WERI-Rb-1 (cell line): ENCODE measurements at regions not wholly inside any gene's neighbourhood (a gene's known extent, or its start where the extent isn't known, plus 50 kb on each side); places are given as distances from the start of the nearest gene placed in this dataset.

Experiments
- DNase-seq: peaks from one replicate; pipeline ENCODE4 v3.0.0-alpha.2; 2020
- H3K27ac ChIP-seq: fragments of 250-450 bp; sonication (Bioruptor Pico); 2 replicates; pipeline ENCODE4 v1.5.1; 2020; ENCODE audit warnings: mild to moderate bottlenecking, moderate library complexity
- H3K27me3 ChIP-seq: fragments of 250-450 bp; sonication (Bioruptor Pico); 2 replicates; pipeline ENCODE4 v1.5.1; 2021; ENCODE audit warnings: mild to moderate bottlenecking, low read depth, moderate library complexity; ENCODE audit not compliant: insufficient read depth, severe bottlenecking
- H3K36me3 ChIP-seq: fragments of 250-450 bp; sonication (Bioruptor Pico); 2 replicates; pipeline ENCODE4 v1.5.1; 2020; ENCODE audit warnings: mild to moderate bottlenecking, moderate library complexity
- H3K4me3 ChIP-seq: 2 replicates; pipeline ENCODE4 v1.5.1; 2011; ENCODE audit warnings: low read depth, mild to moderate bottlenecking, control low read depth, low read length
- H3K9me3 ChIP-seq: fragments of 250-450 bp; sonication (Bioruptor Pico); 2 replicates; pipeline ENCODE4 v1.5.1; 2021; ENCODE audit warnings: mild to moderate bottlenecking, moderate library complexity; ENCODE audit not compliant: severe bottlenecking
- CTCF ChIP-seq: IDR thresholded peaks from 2 replicates; pipeline ENCODE4 v1.5.1; 2011; ENCODE audit warnings: low read depth, mild to moderate bottlenecking, control low read depth, inconsistent platforms, low read length

GRCh38 chr12:14244876-14245669, 120.4 kb upstream of the ATF7IP start:
- H3K4me3 ChIP-seq, result no peak overlapping the region
- H3K36me3 ChIP-seq, result no peaks in the 10 kb centered on the region
- H3K27ac ChIP-seq, result no peak overlapping the region
- H3K27me3 ChIP-seq, result no peaks in the 10 kb centered on the region
- peak; percentile 30 for DNase-seq
- no peak for TF ChIP-seq CTCF
- peaks cover 23% of the 10 kb centered on the region for H3K9me3 ChIP-seq

GRCh38 chr12:14247166-14247565, 118.3 kb upstream of the ATF7IP start:
- H3K27me3 ChIP-seq, result no peaks in the 10 kb centered on the region
- H3K4me3 ChIP-seq, result no peak overlapping the region
- no peak for DNase-seq
- no peak overlapping the region for H3K27ac ChIP-seq
- no peak for TF ChIP-seq CTCF
- H3K9me3 ChIP-seq, result peaks cover 16% of the 10 kb centered on the region
- H3K36me3 ChIP-seq, result no peaks in the 10 kb centered on the region

GRCh38 chr12:14249368-14249767, 116.1 kb upstream of the ATF7IP start:
- Histone ChIP-seq H3K4me3 (no peak overlapping the region), H3K9me3 (peaks cover 5% of the 10 kb centered on the region), H3K27me3 (no peaks in the 10 kb centered on the region), H3K27ac (no peak overlapping the region), H3K36me3 (no peaks in the 10 kb centered on the region)
- no peak for TF ChIP-seq CTCF
- DNase-seq, result no peak

GRCh38 chr12:14252697-14253096, 112.8 kb upstream of the ATF7IP start:
- DNase-seq, result no peak
- Histone ChIP-seq H3K4me3 (no peak overlapping the region), H3K36me3 (no peaks in the 10 kb centered on the region), H3K9me3 (peaks cover 4% of the 10 kb centered on the region), H3K27ac (no peak overlapping the region), H3K27me3 (no peaks in the 10 kb centered on the region)
- TF ChIP-seq CTCF, result no peak

- peaks cover 10% of the 10 kb centered on the region for H3K9me3 ChIP-seq
- H3K36me3 ChIP-seq, result no peaks in the 10 kb centered on the region
- no peak for TF ChIP-seq CTCF
- H3K4me3 ChIP-seq, result no peak overlapping the region
- no peaks in the 10 kb centered on the region for H3K27me3 ChIP-seq
- DNase-seq, result no peak
- H3K27ac ChIP-seq, result no peak overlapping the region
These were observed 112.0 kb upstream of the ATF7IP start for GRCh38 chr12:14253496-14253895.

- H3K36me3 ChIP-seq, result no peaks in the 10 kb centered on the region
These were observed 110.7 kb upstream of the ATF7IP start for GRCh38 chr12:14254781-14255180.

More at GRCh38 chr12:14254781-14255180, 110.7 kb upstream of the ATF7IP start:
- Histone ChIP-seq H3K27me3 (no peaks in the 10 kb centered on the region), H3K27ac (no peak overlapping the region), H3K4me3 (no peak overlapping the region), H3K9me3 (peaks cover 13% of the 10 kb centered on the region)
- no peak for TF ChIP-seq CTCF
- no peak for DNase-seq
